ENCODE measurements at regions not wholly inside any gene's neighbourhood (a gene's known extent, or its start where the extent isn't known, plus 50 kb on each side); places are given as distances from the start of the nearest gene placed in this dataset.

DNA sequence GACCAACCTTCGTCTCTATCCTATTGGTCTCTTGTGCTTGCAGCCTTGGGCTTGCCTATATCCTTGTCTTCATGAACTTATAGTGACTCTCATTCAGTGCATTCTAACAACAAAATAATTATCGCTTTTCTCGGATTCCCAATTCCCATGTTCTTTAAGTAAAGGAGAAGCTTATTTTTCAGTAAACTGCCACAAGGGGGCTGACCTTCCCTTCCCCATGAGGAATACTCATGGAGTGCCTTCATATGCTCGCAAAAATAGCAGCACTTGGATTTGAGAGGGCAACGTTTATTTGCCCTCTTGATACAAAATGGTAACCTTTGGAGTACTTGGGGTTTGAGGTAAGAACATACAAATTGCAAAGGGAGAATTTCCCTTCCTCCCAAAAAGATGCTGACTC is 183.2 kb upstream of the TENT5D start:
- no peak for DNase-seq (ENCODE audit: low read depth)
- TF ChIP-seq, protein P1, sequence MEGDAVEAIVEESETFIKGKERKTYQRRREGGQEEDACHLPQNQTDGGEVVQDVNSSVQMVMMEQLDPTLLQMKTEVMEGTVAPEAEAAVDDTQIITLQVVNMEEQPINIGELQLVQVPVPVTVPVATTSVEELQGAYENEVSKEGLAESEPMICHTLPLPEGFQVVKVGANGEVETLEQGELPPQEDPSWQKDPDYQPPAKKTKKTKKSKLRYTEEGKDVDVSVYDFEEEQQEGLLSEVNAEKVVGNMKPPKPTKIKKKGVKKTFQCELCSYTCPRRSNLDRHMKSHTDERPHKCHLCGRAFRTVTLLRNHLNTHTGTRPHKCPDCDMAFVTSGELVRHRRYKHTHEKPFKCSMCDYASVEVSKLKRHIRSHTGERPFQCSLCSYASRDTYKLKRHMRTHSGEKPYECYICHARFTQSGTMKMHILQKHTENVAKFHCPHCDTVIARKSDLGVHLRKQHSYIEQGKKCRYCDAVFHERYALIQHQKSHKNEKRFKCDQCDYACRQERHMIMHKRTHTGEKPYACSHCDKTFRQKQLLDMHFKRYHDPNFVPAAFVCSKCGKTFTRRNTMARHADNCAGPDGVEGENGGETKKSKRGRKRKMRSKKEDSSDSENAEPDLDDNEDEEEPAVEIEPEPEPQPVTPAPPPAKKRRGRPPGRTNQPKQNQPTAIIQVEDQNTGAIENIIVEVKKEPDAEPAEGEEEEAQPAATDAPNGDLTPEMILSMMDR (conservative IDR thresholded peaks at IDR 0.05; ENCODE audit: low read length) = no peak
- no peak overlapping the region for H3K4me3 ChIP-seq (ENCODE audit: low read length)

DNA sequence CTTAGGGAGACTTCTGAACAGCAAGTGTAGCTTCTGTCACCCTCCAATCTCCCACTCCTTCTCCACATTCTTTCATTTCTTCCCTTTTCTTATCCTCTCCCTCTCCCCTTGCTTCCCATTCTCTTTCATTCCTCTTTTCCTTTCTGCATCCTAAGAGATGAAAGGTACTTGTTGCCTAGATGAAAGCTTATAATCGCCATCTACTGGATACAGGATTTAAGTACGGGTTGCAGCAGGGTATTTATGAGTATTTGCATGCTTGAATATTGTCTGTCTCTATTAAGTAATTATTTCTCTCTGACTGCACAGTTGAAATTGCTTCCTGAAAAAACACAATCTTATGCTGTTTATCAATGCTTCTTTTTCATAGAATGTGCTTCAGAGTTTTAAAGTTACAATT is 174.0 kb upstream of the TENT5D start:
- DNase-seq (ENCODE audit: low read depth) = no peak
- TF ChIP-seq, protein P1 (conservative IDR thresholded peaks at IDR 0.05; ENCODE audit: low read length) = no peak
- H3K4me3 ChIP-seq (ENCODE audit: low read length) = no peak overlapping the region

DNA sequence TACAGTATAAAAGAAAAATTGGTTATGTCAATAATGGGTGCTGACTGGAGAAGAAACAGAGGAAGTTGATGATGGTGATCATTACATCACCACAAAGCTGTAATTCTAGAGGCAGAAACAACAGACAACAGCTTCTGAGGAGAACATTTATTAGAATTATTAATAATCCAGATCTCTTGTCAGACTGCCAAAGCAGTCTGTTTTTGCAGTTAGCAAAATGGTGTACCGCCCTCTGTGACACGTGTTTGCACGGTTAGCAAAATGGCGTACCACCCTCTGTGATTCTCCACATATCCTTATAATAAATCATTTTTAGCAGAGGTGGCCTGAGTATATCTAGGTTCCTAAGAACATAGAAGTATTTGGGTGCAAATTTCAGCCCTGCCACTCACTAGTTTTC is 154.0 kb upstream of the TENT5D start:
- H3K4me3 ChIP-seq (ENCODE audit: low read length) = no peak overlapping the region
- TF ChIP-seq, protein P1 (conservative IDR thresholded peaks at IDR 0.05; ENCODE audit: low read length) = no peak
- no peak for DNase-seq (ENCODE audit: low read depth)

DNA sequence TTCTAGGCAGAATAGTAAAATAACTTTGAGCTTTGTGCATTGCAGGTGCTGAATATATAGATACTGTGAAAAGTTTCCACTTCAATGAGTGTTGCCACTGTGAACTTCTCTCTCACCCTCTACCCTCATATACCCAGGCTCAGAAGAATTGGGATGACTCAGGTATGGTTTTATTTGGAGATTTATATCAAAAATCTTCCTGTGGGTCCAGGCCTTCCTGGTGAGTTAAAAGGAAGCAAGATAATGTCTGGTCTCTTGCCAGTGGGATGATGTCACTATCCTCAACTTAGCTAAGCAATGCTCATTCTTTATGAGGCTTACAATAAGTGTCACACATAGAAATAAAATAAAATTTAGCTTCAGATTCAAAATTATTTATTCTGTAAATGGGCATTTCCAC is 153.3 kb upstream of the TENT5D start:
- TF ChIP-seq, protein P1 (conservative IDR thresholded peaks at IDR 0.05; ENCODE audit: low read length) = no peak
- no peak overlapping the region for H3K4me3 ChIP-seq (ENCODE audit: low read length)
- no peak for DNase-seq (ENCODE audit: low read depth)

DNA sequence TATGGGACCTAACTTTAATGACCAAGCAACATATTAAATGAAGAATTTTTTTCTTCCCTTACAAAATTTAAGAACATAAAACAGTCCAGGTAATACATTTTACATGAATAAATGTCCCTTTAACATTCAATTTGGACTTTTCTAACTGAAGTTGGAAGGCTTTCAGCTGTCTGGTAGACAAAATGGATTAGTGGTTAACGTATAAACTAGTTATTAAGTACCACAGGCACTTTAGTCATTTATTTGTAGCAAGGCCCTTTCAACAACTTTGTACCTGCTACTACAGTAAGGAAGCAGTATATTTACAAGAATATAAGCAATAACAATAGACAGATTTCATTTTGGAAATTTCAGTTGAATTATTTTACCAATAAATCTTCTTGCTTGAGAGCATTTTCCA is 152.5 kb upstream of the TENT5D start:
- no peak overlapping the region for H3K4me3 ChIP-seq (ENCODE audit: low read length)
- TF ChIP-seq, protein P1 (conservative IDR thresholded peaks at IDR 0.05; ENCODE audit: low read length) = no peak
- no peak for DNase-seq (ENCODE audit: low read depth)

DNA sequence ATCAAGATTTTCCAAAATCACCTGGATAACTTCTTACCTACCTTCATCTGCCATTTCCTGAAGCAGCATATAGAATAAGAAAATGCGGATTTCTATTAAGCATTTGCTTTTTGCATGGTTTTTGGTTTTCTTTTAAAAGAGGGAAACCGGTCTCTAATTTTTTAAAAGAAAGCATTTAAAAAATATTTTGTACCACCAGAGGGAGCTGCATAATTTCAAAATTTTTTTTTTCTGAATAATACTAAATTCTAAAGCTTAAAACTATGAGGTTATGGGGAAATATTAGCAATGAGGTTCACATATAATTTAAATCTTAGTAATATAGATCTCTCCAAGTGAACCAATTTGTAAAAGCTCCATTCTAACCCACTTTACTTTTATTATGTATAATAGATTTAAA is 137.7 kb upstream of the TENT5D start:
- DNase-seq (ENCODE audit: low read depth) = no peak

DNA sequence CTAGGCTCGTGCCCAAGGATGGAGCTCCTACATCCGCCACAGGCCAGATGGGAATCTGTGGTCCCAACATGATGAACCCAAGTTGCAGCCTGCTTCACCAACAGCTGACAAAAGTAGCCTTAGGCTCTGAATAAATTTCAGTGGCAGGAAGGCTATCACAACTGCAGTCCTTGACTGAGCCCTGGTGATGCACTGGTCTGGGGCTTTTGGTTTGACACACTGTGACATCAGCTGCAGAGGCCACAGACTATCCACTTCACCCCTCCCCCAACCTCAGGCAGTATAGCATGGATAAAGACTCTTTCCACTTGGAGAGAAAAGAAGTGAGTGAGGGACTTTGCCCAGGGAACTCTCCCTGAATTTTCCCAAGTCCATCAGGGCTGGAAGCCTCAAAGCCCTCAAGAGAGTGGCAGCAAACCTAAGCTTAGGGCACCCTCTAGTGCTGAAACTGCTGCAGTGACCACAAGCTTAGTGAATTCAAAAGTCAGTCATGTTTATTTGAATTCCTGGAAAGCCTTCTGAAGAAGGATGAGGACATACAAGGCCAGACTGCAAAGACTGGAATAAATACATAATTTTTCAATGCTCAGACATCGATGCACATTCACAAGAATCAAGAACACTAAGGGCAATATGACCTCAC is 135.0 kb upstream of the TENT5D start:
- H3K4me3 ChIP-seq (ENCODE audit: low read length) = no peak overlapping the region
- peak; percentile 12 for DNase-seq (ENCODE audit: low read depth)
- TF ChIP-seq, protein P1 (conservative IDR thresholded peaks at IDR 0.05; ENCODE audit: low read length) = peak; percentile 36

More for the DNA sequence above, 137.7 kb upstream of the TENT5D start:
- no peak overlapping the region for H3K4me3 ChIP-seq (ENCODE audit: low read length)
- TF ChIP-seq, protein P1 (conservative IDR thresholded peaks at IDR 0.05; ENCODE audit: low read length) = peak; percentile 32
